ENCODE measurements at regions not wholly inside any gene's neighbourhood (a gene's known extent, or its start where the extent isn't known, plus 50 kb on each side); places are given as distances from the start of the nearest gene placed in this dataset.

DNA sequence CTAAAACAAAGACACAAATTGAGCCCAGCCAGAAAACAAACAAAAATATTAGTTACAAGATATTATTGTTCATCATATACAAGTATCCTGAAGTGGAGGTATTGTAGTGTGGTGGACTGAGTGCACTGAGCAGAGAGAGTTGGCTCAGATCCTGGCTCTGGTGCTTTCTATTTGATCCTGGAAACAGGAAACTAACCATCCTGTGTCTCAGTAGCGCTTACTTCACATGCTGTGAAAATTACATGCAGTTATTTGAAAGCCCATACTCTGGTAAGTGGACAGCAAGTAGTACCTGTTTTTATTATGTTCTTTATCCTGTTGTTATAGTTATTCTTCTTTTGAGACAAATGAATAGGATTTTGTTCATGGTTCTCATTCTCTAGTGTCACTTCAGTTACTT is 84.3 kb upstream of the CRIM1 start:
- no peak for TF ChIP-seq RAD21 (IDR thresholded peaks at IDR 0.05)
- TF ChIP-seq JUND (IDR thresholded peaks at IDR 0.05): no peak
- no peak for TF ChIP-seq YY1 (IDR thresholded peaks at IDR 0.05)
- TF ChIP-seq, protein P1, sequence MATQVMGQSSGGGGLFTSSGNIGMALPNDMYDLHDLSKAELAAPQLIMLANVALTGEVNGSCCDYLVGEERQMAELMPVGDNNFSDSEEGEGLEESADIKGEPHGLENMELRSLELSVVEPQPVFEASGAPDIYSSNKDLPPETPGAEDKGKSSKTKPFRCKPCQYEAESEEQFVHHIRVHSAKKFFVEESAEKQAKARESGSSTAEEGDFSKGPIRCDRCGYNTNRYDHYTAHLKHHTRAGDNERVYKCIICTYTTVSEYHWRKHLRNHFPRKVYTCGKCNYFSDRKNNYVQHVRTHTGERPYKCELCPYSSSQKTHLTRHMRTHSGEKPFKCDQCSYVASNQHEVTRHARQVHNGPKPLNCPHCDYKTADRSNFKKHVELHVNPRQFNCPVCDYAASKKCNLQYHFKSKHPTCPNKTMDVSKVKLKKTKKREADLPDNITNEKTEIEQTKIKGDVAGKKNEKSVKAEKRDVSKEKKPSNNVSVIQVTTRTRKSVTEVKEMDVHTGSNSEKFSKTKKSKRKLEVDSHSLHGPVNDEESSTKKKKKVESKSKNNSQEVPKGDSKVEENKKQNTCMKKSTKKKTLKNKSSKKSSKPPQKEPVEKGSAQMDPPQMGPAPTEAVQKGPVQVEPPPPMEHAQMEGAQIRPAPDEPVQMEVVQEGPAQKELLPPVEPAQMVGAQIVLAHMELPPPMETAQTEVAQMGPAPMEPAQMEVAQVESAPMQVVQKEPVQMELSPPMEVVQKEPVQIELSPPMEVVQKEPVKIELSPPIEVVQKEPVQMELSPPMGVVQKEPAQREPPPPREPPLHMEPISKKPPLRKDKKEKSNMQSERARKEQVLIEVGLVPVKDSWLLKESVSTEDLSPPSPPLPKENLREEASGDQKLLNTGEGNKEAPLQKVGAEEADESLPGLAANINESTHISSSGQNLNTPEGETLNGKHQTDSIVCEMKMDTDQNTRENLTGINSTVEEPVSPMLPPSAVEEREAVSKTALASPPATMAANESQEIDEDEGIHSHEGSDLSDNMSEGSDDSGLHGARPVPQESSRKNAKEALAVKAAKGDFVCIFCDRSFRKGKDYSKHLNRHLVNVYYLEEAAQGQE (IDR thresholded peaks at IDR 0.05): no peak
